GM19043 (cell line): ENCODE measurements at regions not wholly inside any gene's neighbourhood (a gene's known extent, or its start where the extent isn't known, plus 50 kb on each side); places are given as distances from the start of the nearest gene placed in this dataset.
"Not testable (repeated sequence)": the region's sequence is repeated elsewhere in the genome, so short reads cannot be mapped to it uniquely, and the experiment has no call there.

Experiments used
- ATAC-seq: cut with Tn5 transposase; IDR thresholded peaks from one replicate; pipeline ENCODE4 v1.9.1; 2021; ENCODE audit warnings: low read depth; ENCODE audit not compliant: unreplicated experiment

DNA sequence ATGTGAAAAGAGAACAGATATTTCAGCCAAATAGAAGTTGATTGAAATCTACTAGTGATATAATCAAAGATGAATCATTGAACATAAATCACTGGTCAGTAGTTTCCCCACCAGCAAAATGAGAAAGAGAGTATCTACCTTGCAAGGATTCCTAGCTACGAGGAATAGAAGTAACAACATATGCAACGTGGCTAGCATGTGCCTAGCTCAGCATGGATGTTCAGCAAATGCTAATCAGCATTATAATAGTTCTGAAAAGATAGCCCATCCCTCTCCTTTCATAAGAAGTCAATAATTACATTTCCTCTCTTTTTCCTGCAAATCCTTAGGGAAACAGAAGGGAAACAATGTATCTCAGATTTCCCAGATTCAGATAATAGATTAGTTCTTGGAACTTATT, 417.2 kb downstream of the SATB2 start:
- ATAC-seq, result no peak

DNA sequence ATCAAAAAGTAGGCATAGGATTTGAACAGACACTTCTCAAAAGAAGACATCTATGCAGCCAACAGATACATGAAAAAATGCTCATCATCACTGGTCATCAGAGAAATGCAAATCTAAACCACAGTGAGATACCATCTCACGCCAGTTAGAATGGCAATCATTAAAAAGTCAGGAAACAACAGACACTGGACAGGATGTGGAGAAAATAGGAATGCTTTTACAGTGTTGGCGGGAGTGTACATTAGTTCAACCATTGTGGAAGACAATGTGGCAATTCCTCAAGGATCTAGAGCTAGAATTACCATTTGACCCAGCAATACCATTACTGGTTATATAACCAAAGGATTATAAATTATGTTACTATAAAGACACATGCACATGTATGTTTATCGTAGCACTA, 424.0 kb downstream of the SATB2 start:
- not testable (repeated sequence) for ATAC-seq

DNA sequence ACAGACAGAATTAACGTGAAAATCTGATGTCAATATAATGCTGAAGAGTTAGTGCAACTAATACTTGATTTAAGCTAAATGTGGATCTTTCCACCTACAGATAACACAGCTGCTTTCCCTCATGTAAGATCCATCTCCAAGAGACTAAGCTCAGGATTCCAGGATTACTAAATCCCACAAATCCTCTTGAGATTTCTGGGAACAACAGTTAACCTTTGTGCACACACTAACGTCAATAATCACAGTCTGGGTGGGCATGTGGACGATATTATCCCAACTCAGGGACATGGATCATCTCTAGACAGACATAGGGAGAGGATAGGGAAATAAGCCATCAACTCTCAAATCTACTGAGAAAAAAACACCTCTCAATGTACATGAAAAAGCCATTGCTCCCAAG, 432.6 kb downstream of the SATB2 start:
- ATAC-seq, result no peak

DNA sequence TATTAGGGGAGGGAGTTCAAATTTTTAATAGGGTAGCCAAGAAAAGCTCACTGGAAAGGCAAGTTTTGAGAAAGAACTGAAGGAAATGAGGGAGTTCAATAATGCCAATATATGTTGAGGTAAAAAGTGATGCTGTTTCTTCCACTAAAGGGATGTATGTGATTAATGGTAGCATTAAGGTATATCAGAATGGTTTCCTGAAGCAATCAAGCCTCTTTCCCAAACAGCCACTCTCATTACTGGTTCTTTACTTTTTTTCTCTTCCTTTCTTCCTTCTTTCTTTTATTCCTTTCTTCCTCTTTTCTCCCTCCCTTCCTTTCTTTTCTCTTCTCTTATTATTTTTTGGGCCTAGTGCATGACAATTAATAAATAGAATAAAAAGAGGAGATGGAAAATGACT, 433.5 kb downstream of the SATB2 start:
- no peak for ATAC-seq

DNA sequence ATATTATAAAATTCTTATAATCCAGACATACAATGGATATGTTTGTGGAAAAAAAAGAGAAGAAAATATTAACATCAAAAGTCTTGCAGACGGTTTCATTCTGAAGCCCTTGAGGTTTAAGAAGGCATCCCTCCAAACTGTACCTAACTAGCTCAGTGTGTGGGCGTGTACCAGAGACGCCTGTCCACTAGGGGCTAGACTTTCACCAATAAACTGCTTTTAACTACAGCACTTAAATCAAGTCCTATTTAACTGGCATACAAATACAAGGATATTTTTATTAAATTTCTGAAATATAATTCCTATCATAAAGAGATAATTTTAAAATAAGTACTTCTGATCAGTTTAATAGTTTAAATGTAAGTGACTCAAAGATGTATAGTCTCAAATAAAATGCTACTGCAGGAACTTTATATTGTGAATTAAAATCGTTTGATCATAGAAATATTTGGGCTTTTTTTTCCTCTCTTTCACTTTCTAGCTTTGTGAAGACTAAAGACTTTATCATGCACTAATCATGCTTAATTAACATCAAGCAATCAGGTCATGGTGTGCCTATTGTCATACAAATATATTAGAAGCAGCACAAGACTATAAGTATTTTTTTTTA, 437.7 kb downstream of the SATB2 start:
- no peak for ATAC-seq

DNA sequence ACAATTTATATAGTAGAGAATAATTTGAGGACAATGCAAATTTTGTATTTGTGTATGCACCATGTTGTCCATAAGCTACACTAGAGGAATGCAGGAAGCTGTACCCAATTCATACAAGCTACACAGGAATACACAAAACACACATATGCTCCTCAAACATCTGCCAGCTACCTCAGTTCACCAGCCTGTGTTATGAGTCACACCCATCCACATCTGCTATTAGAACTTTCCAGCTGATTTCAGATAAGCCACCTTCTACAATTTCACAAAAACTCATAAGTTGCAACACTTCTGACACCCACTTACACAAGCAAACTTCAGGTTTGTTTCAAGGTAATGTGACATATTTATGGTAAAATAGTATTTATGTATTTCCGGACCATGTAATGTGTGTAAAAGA, 438.9 kb downstream of the SATB2 start:
- ATAC-seq, result no peak

DNA sequence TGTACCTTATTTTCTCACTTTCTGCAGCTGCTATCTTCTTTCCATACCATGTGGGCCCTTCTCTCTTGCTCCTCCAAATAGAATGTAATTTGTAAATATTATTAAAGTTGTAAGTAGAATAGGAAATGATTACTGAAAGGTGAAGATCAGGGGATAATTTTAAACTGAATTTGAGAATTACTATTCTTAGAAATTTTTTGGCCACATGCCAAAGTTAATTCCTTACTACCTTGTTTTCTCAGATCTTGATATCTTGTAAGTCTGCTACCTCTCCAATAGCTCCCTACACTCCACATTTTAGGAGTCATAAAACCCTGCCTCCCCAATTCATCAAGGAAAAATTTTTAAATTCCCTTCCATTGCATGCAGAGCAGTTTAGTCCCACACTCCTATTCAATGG, 442.7 kb downstream of the SATB2 start:
- no peak for ATAC-seq

DNA sequence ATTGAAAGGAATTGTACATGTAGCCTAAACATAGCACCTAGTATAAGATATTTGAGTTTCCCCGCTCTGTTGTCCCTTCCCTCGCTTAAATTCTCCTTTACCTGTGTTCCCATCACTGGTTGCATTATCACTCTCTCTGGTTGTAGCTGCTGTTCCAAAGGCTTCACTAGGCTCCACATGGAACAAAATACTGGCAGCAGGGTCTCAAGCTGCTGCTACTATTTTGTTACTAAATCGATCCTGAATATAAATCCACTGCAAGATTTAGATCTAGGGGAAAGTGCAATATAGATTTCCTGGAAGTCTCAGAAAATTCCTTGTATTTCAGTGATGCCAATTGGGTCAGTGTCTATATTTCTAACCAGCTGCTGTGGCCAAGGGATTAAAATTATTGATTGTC, 443.5 kb downstream of the SATB2 start:
- ATAC-seq, result no peak

DNA sequence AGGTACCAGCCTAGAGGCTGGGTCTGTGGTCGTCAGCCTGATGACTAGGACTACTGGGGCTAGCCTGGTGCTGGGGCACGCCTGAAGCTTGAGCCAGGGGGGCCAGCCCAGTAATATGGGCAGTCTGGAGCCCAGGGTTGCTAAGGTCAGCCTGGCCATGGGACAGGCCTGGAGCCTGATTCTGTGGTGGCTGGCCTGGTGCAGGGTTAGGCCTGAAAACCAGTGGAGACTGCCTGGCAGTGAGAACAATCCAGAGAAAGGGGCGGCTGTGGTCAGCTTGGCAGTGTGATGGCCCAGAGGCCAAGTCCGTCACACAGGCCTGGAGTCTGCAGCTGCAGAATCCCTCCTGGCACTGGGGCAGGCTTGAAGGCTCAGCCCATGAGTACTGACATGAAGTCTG, 445.8 kb downstream of the SATB2 start:
- no peak for ATAC-seq

DNA sequence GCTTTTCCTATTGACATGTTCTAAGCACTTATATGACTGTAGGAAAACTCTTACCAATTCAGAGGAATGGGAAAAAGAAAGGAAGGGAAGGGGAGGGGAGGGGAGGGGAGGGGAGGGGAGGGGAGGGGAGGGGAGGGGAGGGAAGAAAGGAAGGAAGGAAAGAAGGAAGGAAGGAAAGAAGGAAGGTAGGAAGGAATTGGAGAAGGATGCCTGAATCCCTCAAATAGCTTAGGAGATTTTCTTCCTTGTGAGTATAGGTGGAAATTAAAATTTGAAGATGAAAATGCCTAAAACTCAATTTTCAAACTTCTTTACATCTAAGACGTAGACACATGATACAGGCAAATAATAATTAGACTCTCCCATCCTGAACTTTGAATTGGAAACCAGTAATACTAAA, 463.1 kb downstream of the SATB2 start:
- ATAC-seq, result no peak

DNA sequence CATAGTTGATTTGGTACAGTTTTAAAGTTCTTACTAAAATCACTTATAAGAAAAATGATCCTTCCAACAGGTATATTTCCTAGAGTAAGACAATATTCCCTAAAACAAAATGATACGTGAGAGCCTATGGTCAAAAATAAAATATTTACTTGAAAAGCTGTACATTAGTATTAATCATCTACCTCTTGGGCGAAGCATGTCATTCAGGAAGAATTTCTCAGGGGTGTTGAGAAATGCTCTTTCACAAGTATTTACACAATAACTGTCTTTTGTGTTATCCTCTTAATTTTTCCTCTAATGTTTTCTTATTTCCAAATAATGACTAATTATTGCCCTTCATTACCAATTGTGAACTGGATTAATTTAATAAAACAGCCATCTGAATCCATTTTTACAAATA, 466.3 kb downstream of the SATB2 start:
- ATAC-seq, result no peak

DNA sequence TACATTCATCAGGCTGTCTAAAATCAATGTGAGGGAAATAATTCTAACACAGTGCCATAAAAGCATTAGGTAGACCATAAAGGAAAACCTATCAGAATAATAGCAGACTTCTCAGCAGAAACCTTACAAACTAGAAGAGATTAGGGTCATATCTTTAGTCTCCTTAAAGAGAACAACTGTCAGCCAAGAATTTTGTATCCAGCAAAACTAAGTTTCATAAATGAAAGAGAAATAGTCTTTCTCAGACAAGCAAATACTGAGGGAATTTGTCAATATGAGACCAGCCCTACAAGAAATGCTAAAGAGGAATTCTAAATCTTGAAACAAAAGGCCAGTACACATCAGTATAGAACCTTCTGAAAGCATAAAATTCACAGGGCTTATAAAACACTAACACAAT, 482.0 kb downstream of the SATB2 start:
- ATAC-seq, result no peak

DNA sequence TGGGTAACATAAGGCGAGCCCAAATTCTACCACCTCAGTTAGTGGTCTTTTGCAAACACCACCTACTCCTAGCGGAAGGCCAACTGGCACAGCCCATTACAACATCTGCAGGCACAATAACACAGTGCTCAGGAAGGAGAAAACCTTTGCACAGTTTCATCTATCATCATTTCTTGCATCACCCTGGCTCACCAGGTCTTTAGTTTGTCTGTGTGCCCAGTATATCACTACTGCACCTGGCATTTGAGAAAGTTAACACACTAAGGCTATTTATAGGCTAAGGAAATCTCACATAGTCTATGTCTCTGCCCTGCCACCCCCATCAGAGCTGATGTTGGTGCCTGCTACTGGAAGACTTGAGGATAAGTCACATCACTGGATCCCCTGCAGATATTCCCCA, 484.0 kb downstream of the SATB2 start:
- ATAC-seq, result no peak

DNA sequence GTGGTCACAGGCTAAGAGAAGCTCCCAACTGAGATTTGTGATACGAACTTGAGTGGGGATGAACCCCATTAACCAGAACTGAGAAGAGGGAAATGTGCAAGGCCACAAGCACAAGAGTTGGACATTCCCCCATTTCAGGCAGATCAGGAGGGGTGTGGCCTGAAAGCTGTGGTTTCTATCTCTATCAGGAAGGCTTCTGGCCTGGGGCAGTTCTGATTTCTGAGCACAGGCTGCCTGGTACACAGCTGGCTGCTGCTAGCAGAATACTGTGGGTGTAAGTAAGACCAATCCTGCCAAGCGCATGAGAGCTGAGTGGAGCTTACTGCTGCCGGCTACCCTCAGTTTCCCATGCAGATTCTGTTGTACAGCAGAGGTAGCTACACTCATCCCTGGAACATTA, 484.6 kb downstream of the SATB2 start:
- ATAC-seq, result no peak

DNA sequence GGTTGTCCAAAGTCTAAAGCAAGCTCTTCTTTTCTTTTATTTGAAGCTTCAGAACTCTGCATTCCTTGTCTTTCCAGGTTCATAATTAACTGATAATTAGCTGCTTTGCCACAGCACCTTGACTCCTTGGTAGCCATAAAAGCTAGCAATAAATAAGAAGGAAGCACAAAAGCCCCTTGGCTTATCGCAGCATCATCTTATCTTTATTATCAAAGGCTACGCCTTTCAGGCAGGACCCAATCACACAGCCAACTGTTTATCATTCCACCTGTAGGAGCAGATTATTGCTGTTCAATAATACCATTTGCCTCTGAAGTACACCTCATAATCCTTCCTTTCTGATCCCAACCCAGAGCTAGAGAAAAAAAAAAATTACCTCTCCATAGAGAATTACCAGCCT, 489.2 kb downstream of the SATB2 start:
- ATAC-seq, result no peak

DNA sequence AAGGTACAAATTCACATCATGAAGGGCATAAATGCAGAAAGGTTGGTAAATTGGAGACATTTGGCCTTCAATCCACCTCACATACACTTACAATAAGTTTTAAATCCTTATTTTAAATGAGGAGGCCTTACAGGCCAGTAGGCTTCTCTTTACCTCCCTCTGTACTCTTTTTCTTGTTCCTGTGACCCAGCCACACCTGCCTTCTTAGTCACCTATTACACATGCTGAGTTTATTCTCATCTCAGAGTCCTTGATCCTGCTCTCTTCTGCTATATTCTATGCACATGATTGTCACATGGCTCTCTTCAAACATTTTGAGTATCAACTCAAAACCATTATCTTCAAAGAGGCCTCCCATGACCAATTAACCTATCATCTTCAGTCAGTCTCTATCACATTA, 491.5 kb downstream of the SATB2 start:
- no peak for ATAC-seq

DNA sequence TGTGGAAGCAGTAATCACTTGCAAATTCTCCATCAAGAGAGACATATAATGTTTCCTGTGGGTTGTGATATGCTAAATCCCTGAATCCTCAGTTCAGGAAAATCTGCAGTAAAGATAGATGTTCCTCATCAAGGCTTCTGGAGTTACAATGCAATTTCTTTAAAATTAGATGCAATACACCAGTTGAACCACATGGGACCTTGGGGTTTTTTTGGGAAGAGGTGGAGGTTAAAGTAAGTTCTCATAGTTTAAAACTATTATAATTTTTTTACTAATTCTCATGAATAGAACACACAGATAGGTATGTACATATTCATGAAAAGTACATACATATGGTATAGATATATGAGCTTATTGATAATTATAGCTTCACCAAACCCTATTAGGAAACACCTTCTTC, 496.2 kb downstream of the SATB2 start:
- ATAC-seq, result no peak

DNA sequence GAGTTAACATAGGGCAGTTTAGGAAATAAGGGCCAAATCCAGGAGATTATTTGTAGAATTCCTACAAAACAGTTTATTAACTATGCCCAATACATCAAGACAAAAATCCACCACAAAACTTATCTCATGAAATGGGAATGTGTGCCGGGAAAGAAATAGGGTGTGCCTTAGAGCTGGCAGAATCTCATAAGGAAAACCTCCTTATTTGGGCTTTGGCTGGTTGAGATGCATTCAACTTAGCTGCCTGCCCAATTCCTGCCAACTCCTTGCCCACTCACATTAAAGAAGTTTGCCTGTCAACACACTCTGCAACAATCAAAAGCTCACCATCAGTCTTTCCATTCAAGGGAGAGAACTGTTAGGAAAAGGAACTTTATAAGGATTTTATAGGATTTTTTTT, 500.6 kb downstream of the SATB2 start:
- ATAC-seq, result no peak

DNA sequence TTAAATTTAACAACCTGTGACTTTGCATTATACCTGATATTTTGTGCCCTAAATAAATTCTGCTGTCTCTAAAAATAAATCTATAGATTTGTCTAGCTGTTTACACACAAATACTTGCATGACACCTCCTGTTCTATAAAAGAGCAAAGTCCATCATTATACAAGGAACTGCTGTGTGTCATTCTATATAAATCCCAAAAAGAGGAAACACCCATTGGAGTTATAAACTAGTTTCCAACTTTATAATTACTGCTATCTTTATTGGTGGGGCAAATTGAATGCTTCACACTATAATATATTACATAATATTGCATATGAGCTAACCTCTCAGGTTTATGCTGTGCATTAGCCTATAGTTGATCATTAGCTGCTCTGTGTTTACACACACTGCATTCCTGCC, 504.4 kb downstream of the SATB2 start:
- ATAC-seq, result no peak

DNA sequence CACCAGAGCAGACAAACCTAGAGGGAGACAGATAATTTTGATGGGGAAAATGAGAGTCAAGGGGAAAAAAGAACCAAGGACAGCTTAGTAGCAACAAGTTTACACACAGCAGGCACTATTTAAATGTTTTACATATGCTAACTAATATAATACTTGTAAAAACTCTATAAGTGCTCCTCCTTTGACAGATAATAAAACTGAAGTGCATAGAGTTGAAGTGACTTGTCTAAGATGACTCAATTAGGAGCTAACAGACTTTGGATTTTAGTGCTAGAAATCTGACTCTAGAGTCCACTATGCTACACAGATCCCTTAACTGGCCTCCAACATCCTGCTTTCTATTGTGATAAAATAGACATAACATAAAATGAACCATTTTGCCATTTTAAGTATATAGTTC, 506.9 kb downstream of the SATB2 start:
- ATAC-seq, result no peak

DNA sequence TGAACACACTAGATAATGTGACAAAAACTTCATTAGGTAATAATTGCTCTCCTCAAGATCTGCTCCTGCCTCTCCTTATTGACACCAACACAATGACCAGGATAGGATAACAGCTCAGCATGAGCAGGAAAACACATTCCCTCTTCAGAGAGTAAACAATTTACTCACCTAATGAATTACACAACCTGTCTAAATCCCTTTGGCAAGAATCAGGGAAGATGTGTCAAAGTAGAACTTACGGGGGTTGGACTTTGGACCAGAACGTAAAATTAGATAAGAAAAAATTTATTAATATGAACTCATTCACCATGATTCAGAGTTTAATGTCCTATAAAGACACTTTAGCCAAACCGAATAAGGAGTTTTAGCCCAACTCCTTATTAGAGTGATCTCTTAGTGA, 512.2 kb downstream of the SATB2 start:
- ATAC-seq, result no peak

DNA sequence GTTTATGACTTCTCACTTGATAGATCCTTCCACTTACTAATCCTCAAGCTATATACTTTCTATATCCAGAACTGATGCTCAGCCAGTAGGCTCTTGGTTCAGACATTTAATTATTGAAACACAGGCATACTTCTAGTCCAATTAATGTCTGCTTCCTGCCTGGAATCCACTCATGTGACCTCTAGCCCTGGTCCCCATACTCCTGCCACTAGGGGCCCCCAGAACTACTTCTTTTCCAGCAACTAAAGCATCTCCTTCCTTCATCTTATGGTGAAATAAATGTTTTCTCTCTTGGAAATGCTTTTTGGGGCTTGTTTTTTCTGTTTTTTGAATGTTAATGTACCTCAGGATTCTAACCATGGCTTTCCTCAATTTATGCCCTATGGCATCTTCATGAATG, 527.6 kb downstream of the SATB2 start:
- ATAC-seq, result no peak

DNA sequence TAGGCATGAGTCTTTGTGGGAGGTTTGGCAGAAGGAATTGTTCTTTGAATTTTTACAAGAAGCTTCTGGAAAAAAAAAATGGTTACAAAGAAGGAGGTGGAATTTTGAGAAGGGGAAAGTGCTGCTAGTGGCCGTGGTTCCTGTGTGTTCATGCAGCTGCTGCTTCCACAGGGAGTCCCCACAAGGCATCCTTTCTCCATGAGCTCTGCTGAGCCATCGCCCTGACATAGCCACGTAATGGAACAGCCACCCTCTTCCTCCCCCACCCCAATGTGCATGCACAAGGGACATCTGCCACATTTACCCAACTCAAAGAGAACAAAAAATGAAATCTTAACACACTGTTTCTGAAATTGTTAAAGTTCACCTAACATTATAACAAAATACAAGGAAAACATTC, 529.7 kb downstream of the SATB2 start:
- ATAC-seq, result no peak
